ENCODE measurements at regions not wholly inside any gene's neighbourhood (a gene's known extent, or its start where the extent isn't known, plus 50 kb on each side); places are given as distances from the start of the nearest gene placed in this dataset.

GRCh38 chr10:2111965-2112364 is 374.6 kb upstream of the ADARB2 start:
- Mint-ChIP-seq H3K4me3 (ENCODE audit: unreplicated experiment) (no peak overlapping the region), H3K27me3 (ENCODE audit: unreplicated experiment) (no peaks in the 10 kb centered on the region), H3K4me1 (ENCODE audit: unreplicated experiment) (peaks cover 32% of the 10 kb centered on the region), H3K9me3 (ENCODE audit: unreplicated experiment) (no peaks in the 10 kb centered on the region), H3K27ac (ENCODE audit: unreplicated experiment) (peak overlapping the region; percentile 72), H3K36me3 (ENCODE audit: unreplicated experiment) (peaks cover 11% of the 10 kb centered on the region)
- TF ChIP-seq CTCF (IDR thresholded peaks at IDR 0.05) = no peak
- no peak for DNase-seq (ENCODE audit: extremely low spot score, unreplicated experiment)

- peaks cover 35% of the 10 kb centered on the region for H3K4me1 Mint-ChIP-seq (ENCODE audit: unreplicated experiment)
- peaks cover 4% of the 10 kb centered on the region for H3K36me3 Mint-ChIP-seq (ENCODE audit: unreplicated experiment)
- no peak for TF ChIP-seq CTCF (IDR thresholded peaks at IDR 0.05)
Measured at GRCh38 chr10:2108496-2108895, 371.2 kb upstream of the ADARB2 start.

GRCh38 chr10:2106641-2107040 is 369.3 kb upstream of the ADARB2 start:
- H3K4me3 Mint-ChIP-seq (ENCODE audit: unreplicated experiment) = no peak overlapping the region
- no peak for TF ChIP-seq CTCF (IDR thresholded peaks at IDR 0.05)
- no peaks in the 10 kb centered on the region for H3K27me3 Mint-ChIP-seq (ENCODE audit: unreplicated experiment)
- peaks cover 8% of the 10 kb centered on the region for H3K9me3 Mint-ChIP-seq (ENCODE audit: unreplicated experiment)
- no peak overlapping the region for H3K27ac Mint-ChIP-seq (ENCODE audit: unreplicated experiment)
- peaks cover 4% of the 10 kb centered on the region for H3K36me3 Mint-ChIP-seq (ENCODE audit: unreplicated experiment)
- peaks cover 28% of the 10 kb centered on the region for H3K4me1 Mint-ChIP-seq (ENCODE audit: unreplicated experiment)
- DNase-seq (ENCODE audit: extremely low spot score, unreplicated experiment) = no peak

More at GRCh38 chr10:2108496-2108895, 371.2 kb upstream of the ADARB2 start:
- Mint-ChIP-seq H3K27ac (ENCODE audit: unreplicated experiment) (no peak overlapping the region), H3K9me3 (ENCODE audit: unreplicated experiment) (peaks cover 8% of the 10 kb centered on the region), H3K27me3 (ENCODE audit: unreplicated experiment) (no peaks in the 10 kb centered on the region), H3K4me3 (ENCODE audit: unreplicated experiment) (no peak overlapping the region)
- DNase-seq (ENCODE audit: extremely low spot score, unreplicated experiment) = no peak

GRCh38 chr10:2099321-2099720 is 362.0 kb upstream of the ADARB2 start:
- H3K4me1 Mint-ChIP-seq (ENCODE audit: unreplicated experiment) = peaks cover 6% of the 10 kb centered on the region
- no peaks in the 10 kb centered on the region for H3K27me3 Mint-ChIP-seq (ENCODE audit: unreplicated experiment)
- no peak for DNase-seq (ENCODE audit: extremely low spot score, unreplicated experiment)
- no peak overlapping the region for H3K27ac Mint-ChIP-seq (ENCODE audit: unreplicated experiment)
- no peak overlapping the region for H3K4me3 Mint-ChIP-seq (ENCODE audit: unreplicated experiment)
- peaks cover 2% of the 10 kb centered on the region for H3K36me3 Mint-ChIP-seq (ENCODE audit: unreplicated experiment)
- TF ChIP-seq CTCF (IDR thresholded peaks at IDR 0.05) = no peak
- peaks cover 11% of the 10 kb centered on the region for H3K9me3 Mint-ChIP-seq (ENCODE audit: unreplicated experiment)

GRCh38 chr10:2097937-2098336 is 360.6 kb upstream of the ADARB2 start:
- peaks cover 3% of the 10 kb centered on the region for H3K9me3 Mint-ChIP-seq (ENCODE audit: unreplicated experiment)
- DNase-seq (ENCODE audit: extremely low spot score, unreplicated experiment) = no peak
- H3K4me3 Mint-ChIP-seq (ENCODE audit: unreplicated experiment) = no peak overlapping the region
- peaks cover 2% of the 10 kb centered on the region for H3K4me1 Mint-ChIP-seq (ENCODE audit: unreplicated experiment)
- TF ChIP-seq CTCF (IDR thresholded peaks at IDR 0.05) = no peak
- no peak overlapping the region for H3K27ac Mint-ChIP-seq (ENCODE audit: unreplicated experiment)
- H3K36me3 Mint-ChIP-seq (ENCODE audit: unreplicated experiment) = peaks cover 2% of the 10 kb centered on the region
- H3K27me3 Mint-ChIP-seq (ENCODE audit: unreplicated experiment) = no peaks in the 10 kb centered on the region
